Lower leg skin (tissue), 3 donors: ENCODE measurements at regions not wholly inside any gene's neighbourhood (a gene's known extent, or its start where the extent isn't known, plus 50 kb on each side); places are given as distances from the start of the nearest gene placed in this dataset.

Experiments
- CTCF ChIP-seq, 3 donors: fragments of 450-650 bp; IDR thresholded peaks; one replicate each; pipeline ENCODE4 v1.5.1; 2016; ENCODE audit warnings: antibody characterized with exemption in 3 of 3, mild to moderate bottlenecking in 3 of 3, moderate library complexity in 2 of 3
- POLR2A ChIP-seq, 2 donors: fragments of 450-650 bp; IDR thresholded peaks; one replicate each; pipeline ENCODE4 v1.6.1; 2016 to 2017; ENCODE audit warnings: antibody characterized with exemption in 2 of 2, mild to moderate bottlenecking in 1 of 2, moderate library complexity in 1 of 2

GRCh38 chr5:30548580-30549305, 644.7 kb upstream of the CDH6 start:
- TF ChIP-seq CTCF (IDR thresholded peaks at IDR 0.05) (no peak), POLR2A (IDR thresholded peaks at IDR 0.05) (no peak)
